Fibroblast of skin of right biceps (primary cell): ENCODE measurements at regions not wholly inside any gene's neighbourhood (a gene's known extent, or its start where the extent isn't known, plus 50 kb on each side); places are given as distances from the start of the nearest gene placed in this dataset.
A peak's percentile ranks its signal among the peaks of the same experiment; 100 is the strongest.

ENCODE experiments used
- DNase-seq: peaks from one replicate; pipeline ENCODE4 v3.0.0-alpha.2; 2013

DNA sequence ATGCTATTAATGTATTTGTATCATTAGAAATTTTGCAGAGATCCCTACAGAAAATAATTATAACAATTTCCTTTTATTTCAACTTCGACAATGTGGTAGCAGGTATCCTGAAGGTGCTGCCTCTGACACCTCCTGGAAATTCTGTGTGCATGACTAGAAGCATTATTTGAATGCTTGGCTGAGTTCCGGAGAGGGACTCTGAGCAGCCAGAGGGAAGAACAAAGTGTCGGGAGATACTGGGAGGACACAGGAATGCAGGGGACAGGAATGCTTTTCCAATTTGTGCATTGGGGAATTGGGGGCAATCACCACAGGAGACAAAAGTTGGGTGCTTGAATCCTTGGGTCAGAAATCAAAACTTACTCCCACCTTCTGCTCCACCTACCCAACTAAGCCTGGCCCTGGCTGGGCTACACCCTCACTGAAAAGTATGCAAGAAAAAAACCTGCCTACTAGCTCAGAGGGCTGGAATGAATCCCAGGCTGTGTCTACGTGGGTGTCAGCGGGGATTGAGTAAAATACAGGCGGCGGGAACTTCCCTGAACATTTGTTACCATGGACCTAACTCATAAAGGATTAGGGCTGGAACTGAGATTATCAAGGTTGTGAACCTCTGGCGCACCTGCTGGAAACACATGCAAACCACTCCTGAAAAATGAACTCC lies 299.3 kb downstream of the SOX11 start:
- peak; percentile 35 for DNase-seq

GRCh38 chr2:5995832-5996231 lies 303.6 kb downstream of the SOX11 start:
- peak; percentile 46 for DNase-seq

DNA sequence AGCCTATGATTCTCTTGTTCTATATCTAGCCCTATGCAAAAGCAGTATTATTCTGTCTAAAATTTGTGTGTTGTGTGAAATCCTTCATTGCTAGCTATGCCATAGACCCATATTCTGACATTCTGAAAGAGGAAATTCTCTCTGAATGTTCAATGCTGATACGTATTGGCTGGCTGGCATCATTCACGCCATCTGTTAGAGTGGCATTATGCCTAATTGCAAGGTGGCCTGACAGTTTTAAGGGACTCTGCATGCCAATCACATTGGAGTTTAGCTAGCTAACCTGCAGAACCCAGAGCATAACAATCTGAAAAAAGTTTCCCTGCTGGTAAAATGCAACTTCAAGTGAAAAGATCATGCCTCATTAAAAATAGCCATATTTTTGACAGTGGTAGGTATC lies 316.0 kb downstream of the SOX11 start:
- no peak for DNase-seq

- DNase-seq = peak; percentile 61
These were observed 316.5 kb downstream of the SOX11 start for GRCh38 chr2:6008726-6009125.

DNA sequence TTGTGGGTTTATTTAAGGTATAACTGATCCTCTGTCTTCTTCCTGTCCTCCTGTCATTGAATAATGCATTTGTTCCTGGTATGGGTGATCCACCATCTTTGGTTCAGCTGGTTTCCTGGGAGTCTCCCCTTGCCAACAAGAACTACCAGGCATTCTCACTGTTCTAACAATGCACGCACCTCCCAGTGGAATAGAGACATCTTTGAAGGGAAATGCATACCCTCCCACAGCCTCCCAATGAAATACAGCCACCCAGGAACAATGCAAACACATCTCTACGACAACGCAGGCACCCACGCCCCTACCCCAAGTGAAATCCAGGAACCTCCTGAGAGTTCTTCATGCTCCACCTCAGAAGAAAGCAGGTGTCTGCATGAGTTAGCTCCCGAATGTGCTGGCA lies 318.0 kb downstream of the SOX11 start:
- DNase-seq = no peak

DNA sequence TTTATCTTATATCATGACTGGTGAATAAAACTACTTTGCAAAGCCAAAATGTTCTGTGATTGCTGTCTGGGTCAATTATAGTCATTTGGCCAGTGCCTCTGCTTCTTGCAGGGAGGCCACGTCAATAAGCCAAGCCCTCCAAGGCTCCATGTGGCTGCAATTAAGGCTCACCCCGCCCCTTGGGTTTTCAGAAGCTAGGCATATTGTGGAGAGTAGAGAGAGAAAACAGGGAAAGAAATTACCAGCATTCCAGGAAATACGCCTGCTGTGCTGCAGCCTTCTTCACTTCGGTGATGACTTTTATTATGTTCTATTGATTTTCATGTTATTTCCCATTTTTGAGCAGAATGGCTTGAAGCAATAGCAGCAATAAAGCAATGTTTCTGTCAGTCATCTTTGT lies 319.7 kb downstream of the SOX11 start:
- DNase-seq = peak; percentile 71

DNA sequence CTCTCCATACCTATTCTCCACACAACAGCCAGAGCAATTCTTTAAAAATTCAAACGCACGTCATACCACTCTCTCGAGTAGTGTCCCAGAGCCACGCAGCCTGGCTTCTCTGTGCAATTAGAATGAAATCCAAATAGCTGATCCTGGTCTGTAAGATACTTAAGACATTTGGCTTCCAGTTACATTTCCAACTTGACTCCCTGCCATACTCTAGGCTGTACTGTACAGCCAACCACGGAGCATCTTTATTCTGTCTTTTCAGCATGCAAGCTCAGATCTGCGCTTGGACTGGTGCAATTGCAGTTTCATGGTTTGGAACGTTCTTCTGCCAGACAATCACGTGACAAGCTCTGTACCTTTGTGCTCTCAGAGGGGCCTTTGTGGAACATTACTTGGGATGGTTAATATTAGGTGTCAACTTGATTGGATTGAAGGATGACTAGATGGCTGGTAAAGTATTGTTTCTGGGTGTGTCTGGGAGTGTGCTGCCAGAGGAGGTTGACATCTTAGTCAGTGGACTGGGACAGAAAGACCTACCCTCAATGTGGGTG lies 325.6 kb downstream of the SOX11 start:
- no peak for DNase-seq

DNA sequence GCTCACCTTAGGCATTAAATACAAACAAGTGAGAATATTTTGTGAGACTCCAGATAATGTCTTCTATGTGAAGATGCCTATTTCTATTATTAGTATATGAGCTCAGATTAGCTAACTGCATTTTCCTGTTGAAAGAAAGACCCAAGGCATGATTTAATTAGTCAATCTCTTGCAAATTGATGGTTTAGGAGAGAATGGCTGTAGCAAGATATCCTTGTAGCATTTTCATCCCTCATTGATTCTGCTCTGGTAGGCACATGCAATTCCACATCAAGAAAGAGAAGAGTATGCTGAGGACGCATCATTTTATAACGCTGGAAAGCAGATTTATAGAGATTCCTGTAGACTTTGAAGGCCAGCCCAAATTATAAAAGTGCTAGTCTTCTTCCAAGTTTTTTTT lies 332.0 kb downstream of the SOX11 start:
- no peak for DNase-seq

GRCh38 chr2:6024784-6025183 lies 332.6 kb downstream of the SOX11 start:
- DNase-seq = no peak

- DNase-seq = no peak
These were observed 333.2 kb downstream of the SOX11 start for GRCh38 chr2:6025391-6025790.

DNA sequence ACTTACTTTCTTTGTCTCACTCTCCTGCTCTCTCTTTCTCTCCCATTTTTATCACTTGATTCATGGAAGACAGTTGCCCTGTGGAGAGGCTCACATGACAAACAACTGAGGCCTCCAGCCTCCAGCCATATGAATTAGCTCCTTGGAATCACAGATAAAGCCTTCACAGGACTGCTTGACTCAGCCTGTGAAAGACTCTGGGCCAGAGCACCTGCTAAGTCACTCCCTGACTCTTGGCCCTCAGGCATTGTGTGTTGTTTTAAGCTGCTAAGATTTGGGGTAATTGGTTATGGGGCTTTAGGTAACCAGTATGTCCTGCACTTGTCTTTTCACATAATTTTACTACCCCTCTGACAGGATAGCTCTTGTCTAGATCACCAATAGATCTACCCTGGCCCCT lies 334.9 kb downstream of the SOX11 start:
- no peak for DNase-seq

DNA sequence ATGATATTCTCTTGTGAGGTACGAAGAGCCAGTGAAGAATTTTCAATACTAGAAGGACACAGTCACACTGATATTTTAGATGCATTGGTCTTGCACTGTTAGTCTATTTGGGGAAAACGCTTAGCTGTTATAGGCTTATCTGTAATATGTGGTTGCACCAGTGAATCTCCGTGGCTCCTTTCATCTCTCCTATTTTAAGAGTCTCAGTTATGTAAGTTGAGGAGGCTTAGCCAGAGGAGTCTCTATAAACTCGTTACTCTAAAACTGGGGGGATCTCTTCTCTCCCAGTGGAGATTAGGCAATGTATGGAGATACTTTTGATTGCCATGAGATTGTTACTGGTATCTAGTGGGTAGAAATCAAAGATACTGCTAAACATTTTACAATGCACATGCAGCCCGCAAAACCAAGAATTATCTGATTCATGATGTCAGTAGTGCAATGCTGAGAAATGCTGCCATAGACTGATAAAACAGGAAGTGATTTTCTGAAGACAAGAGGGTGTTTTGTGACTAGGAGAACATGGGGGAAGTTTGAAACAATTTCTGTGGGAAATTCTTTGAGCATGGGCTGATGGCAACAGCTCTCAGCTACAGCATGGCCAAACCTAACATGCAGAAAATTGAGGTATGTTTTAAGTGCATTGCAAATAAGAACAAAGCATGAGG lies 339.1 kb downstream of the SOX11 start:
- DNase-seq = no peak

DNA sequence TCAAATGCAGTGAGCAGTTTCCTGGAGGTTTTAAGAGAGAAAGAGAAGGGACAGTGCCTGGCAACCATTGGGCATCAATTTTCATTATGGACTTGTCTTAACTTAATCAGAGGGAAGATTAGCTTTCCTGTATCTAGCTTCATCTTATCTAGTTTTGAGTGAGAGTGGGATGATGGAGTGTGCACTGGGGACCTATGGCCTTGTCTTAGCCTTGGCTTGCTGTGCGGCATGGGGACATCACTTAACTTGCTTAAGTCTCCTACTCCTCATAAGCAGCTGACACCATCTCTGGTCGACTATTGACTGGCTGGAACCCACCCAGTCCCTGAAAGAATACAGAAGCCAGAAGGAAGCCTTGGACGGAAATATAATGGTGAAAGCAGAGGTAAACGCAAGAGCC lies 344.0 kb downstream of the SOX11 start:
- DNase-seq = no peak

- DNase-seq = no peak
These were observed 351.1 kb downstream of the SOX11 start for GRCh38 chr2:6043238-6043637.

DNA sequence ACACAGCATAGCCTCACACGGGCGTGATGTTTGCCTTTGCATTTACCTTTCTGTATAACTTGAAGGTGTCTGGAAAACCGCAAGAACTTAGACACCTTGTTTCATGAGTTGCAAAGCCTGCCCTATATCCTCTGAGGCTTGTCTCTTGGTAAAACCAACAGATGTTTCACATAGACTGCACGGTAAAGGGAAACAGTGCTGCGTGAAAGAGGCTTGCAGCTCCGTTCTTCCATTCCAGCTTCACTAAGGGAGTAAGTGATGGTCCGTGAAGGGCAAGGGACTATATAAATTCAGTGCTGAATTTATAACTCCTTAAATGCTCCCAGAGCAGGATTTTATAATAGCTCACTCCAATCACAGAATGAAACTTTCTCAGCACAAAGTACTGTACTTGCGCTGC lies 360.5 kb downstream of the SOX11 start:
- DNase-seq = no peak

DNA sequence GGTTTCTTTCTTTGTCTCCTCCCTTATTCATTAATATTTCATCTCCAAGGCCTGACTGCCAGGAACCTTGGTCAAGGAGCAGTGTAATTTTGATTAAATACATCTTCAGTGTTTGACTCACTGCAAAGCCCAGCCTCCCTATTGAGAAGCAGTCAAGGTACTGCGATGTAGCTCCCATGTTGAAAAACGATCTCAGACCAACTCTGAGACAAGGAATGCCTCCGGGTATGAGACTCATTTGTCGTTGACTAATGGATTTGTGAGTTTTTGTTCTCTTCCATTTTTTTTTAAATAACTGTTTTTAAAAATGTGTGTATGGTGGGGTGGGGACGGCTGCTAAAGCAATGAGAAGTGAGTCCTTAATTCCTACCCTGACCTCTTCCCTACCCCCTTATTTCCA lies 361.6 kb downstream of the SOX11 start:
- DNase-seq = no peak

GRCh38 chr2:6054161-6054671 lies 362.0 kb downstream of the SOX11 start:
- DNase-seq = no peak

GRCh38 chr2:6060992-6061663 lies 368.9 kb downstream of the SOX11 start:
- DNase-seq = no peak

DNA sequence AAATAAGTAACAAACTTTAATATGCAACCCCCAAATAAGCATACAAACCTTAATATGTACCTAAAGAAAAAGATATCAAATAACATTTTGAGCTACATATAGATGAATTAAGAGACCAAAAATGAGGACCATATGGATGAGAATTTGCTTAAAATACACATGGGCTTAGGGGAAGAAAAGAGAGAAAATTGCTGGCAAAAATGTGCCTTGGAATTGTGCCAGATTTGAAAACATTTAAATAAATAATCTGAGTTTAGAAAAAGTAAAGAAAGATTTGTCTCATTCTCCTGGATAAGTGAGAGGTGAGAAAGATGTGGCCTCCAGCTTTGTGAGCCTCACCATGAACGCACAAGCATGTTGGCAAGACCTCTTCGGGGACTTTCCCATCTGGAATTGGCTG lies 372.6 kb downstream of the SOX11 start:
- DNase-seq = no peak

- no peak for DNase-seq
These were observed 373.5 kb downstream of the SOX11 start for GRCh38 chr2:6065703-6066102.

- DNase-seq = no peak
These were observed 374.9 kb downstream of the SOX11 start for GRCh38 chr2:6067089-6067488.

DNA sequence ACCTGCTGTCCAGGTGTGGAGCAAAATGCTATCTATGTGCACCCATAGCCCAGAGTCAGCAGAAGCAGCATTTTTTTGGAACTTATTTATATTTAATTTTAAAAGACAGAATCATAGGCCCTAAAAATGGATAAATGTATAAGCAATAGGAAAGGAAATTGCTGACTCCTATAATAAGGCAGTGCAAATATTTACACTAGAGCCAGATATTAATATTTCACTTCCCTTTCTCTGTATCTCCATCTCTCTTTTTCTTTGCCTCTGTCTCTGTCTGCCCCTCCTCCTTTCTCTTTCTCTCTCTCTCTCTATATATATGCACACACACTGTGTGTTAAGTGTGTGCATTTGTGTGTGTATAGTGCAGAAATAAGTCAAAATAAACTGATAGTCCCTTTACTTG lies 375.6 kb downstream of the SOX11 start:
- no peak for DNase-seq

GRCh38 chr2:6068429-6068828 lies 376.2 kb downstream of the SOX11 start:
- no peak for DNase-seq

DNA sequence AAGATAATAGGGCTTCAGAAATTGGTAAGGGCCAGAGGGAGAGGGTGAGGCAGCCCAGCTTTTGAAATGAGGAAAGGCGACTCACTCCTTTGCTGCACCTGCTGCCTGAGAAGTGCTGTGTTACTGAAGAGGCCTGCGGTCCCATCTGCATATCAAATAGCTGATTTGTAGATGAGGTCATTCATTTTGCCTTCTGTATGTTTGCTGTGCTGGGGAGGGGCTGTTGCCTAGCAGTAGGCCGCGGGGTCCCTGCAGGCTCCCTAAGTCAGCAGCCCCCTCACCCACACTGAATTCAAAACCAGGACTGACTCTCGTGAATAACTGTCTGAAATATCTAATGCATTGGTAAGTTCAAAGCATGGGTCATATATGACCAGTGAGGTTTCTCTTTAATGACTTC lies 377.2 kb downstream of the SOX11 start:
- no peak for DNase-seq
